ENCODE measurements at regions not wholly inside any gene's neighbourhood (a gene's known extent, or its start where the extent isn't known, plus 50 kb on each side); places are given as distances from the start of the nearest gene placed in this dataset.
"Not testable (repeated sequence)": the region's sequence is repeated elsewhere in the genome, so short reads cannot be mapped to it uniquely, and the experiment has no call there.

- Histone ChIP-seq H3K27me3 (ENCODE audit: insufficient read depth, insufficient read length) (no peaks in the 10 kb centered on the region), H3K9me3 (ENCODE audit: insufficient read depth, low read length) (no peaks in the 10 kb centered on the region), H3K9ac (ENCODE audit: insufficient read length, low read depth) (no peak overlapping the region), H3K4me3 (ENCODE audit: insufficient read length, low read depth) (no peak overlapping the region), H3K4me1 (ENCODE audit: insufficient read depth, insufficient read length) (peaks cover 9% of the 10 kb centered on the region), H3K36me3 (ENCODE audit: insufficient read depth, insufficient read length, low read length) (no peaks in the 10 kb centered on the region)
- DNase-seq (ENCODE audit: low read depth, low spot score), result no peak
- no peak for TF ChIP-seq YY1 (IDR thresholded peaks at IDR 0.05; ENCODE audit: insufficient read depth, insufficient read length)
- no peak for TF ChIP-seq SUZ12 (IDR thresholded peaks at IDR 0.05; ENCODE audit: extremely low read depth, insufficient read depth, insufficient read length)
- TF ChIP-seq ZNF274 (IDR thresholded peaks at IDR 0.05; ENCODE audit: low read depth, low read length), result no peak
Measured at GRCh38 chr13:27341616-27342015, 71.0 kb downstream of the RASL11A start.

GRCh38 chr13:27347211-27347772 lies 76.7 kb downstream of the RASL11A start:
- no peak overlapping the region for H3K4me3 ChIP-seq (ENCODE audit: insufficient read length, low read depth)
- TF ChIP-seq SUZ12 (IDR thresholded peaks at IDR 0.05; ENCODE audit: extremely low read depth, insufficient read depth, insufficient read length), result no peak
- no peak for TF ChIP-seq YY1 (IDR thresholded peaks at IDR 0.05; ENCODE audit: insufficient read depth, insufficient read length)
- TF ChIP-seq ZNF274 (IDR thresholded peaks at IDR 0.05; ENCODE audit: low read depth, low read length), result no peak
- no peaks in the 10 kb centered on the region for H3K27me3 ChIP-seq (ENCODE audit: insufficient read depth, insufficient read length)
- H3K4me1 ChIP-seq (ENCODE audit: insufficient read depth, insufficient read length), result peaks cover 7% of the 10 kb centered on the region
- H3K9ac ChIP-seq (ENCODE audit: insufficient read length, low read depth), result no peak overlapping the region
- no peaks in the 10 kb centered on the region; the same call in 1 of the 2 replicates for H3K9me3 ChIP-seq (ENCODE audit: insufficient read depth, low read length)
- no peak for DNase-seq (ENCODE audit: low read depth, low spot score)
- no peaks in the 10 kb centered on the region for H3K36me3 ChIP-seq (ENCODE audit: insufficient read depth, insufficient read length, low read length)

GRCh38 chr13:27348461-27348860 lies 76.0 kb upstream of the GTF3A start:
- Histone ChIP-seq H3K9me3 (ENCODE audit: insufficient read depth, low read length) (no peaks in the 10 kb centered on the region; the same call in 1 of the 2 replicates), H3K27me3 (ENCODE audit: insufficient read depth, insufficient read length) (no peaks in the 10 kb centered on the region), H3K4me3 (ENCODE audit: insufficient read length, low read depth) (no peak overlapping the region), H3K36me3 (ENCODE audit: insufficient read depth, insufficient read length, low read length) (no peaks in the 10 kb centered on the region), H3K9ac (ENCODE audit: insufficient read length, low read depth) (no peak overlapping the region), H3K4me1 (ENCODE audit: insufficient read depth, insufficient read length) (peaks cover 7% of the 10 kb centered on the region)
- no peak for TF ChIP-seq SUZ12 (IDR thresholded peaks at IDR 0.05; ENCODE audit: extremely low read depth, insufficient read depth, insufficient read length)
- TF ChIP-seq ZNF274 (IDR thresholded peaks at IDR 0.05; ENCODE audit: low read depth, low read length), result no peak
- TF ChIP-seq YY1 (IDR thresholded peaks at IDR 0.05; ENCODE audit: insufficient read depth, insufficient read length), result no peak
- no peak for DNase-seq (ENCODE audit: low read depth, low spot score)

GRCh38 chr13:27349458-27349857 lies 75.0 kb upstream of the GTF3A start:
- DNase-seq (ENCODE audit: low read depth, low spot score), result no peak
- no peak for TF ChIP-seq YY1 (IDR thresholded peaks at IDR 0.05; ENCODE audit: insufficient read depth, insufficient read length)
- no peak for TF ChIP-seq SUZ12 (IDR thresholded peaks at IDR 0.05; ENCODE audit: extremely low read depth, insufficient read depth, insufficient read length)
- H3K36me3 ChIP-seq (ENCODE audit: insufficient read depth, insufficient read length, low read length), result no peaks in the 10 kb centered on the region
- H3K27me3 ChIP-seq (ENCODE audit: insufficient read depth, insufficient read length), result no peaks in the 10 kb centered on the region
- no peak overlapping the region for H3K9ac ChIP-seq (ENCODE audit: insufficient read length, low read depth)
- peaks cover 7% of the 10 kb centered on the region for H3K4me1 ChIP-seq (ENCODE audit: insufficient read depth, insufficient read length)
- no peak overlapping the region for H3K4me3 ChIP-seq (ENCODE audit: insufficient read length, low read depth)
- H3K9me3 ChIP-seq (ENCODE audit: insufficient read depth, low read length), result no peaks in the 10 kb centered on the region; the same call in 1 of the 2 replicates

GRCh38 chr13:27350825-27351224 lies 73.6 kb upstream of the GTF3A start:
- H3K9me3 ChIP-seq (ENCODE audit: insufficient read depth, low read length); H3K4me1 ChIP-seq (ENCODE audit: insufficient read depth, insufficient read length): not testable (repeated sequence)

GRCh38 chr13:27352698-27353097 lies 71.7 kb upstream of the GTF3A start:
- Histone ChIP-seq H3K36me3 (ENCODE audit: insufficient read depth, insufficient read length, low read length) (no peaks in the 10 kb centered on the region), H3K27me3 (ENCODE audit: insufficient read depth, insufficient read length) (no peaks in the 10 kb centered on the region), H3K4me3 (ENCODE audit: insufficient read length, low read depth) (no peak overlapping the region), H3K9ac (ENCODE audit: insufficient read length, low read depth) (no peak overlapping the region), H3K9me3 (ENCODE audit: insufficient read depth, low read length) (no peaks in the 10 kb centered on the region; the same call in 1 of the 2 replicates), H3K4me1 (ENCODE audit: insufficient read depth, insufficient read length) (peaks cover 2% of the 10 kb centered on the region)
- no peak for DNase-seq (ENCODE audit: low read depth, low spot score)
- TF ChIP-seq YY1 (IDR thresholded peaks at IDR 0.05; ENCODE audit: insufficient read depth, insufficient read length), result no peak
- TF ChIP-seq ZNF274 (IDR thresholded peaks at IDR 0.05; ENCODE audit: low read depth, low read length), result no peak
- TF ChIP-seq SUZ12 (IDR thresholded peaks at IDR 0.05; ENCODE audit: extremely low read depth, insufficient read depth, insufficient read length), result no peak

More at GRCh38 chr13:27350825-27351224, 73.6 kb upstream of the GTF3A start:
- H3K9ac ChIP-seq (ENCODE audit: insufficient read length, low read depth); H3K36me3 ChIP-seq (ENCODE audit: insufficient read depth, insufficient read length, low read length); H3K27me3 ChIP-seq (ENCODE audit: insufficient read depth, insufficient read length); H3K4me3 ChIP-seq (ENCODE audit: insufficient read length, low read depth); DNase-seq (ENCODE audit: low read depth, low spot score): not testable (repeated sequence)

GRCh38 chr13:27353166-27353583 lies 71.2 kb upstream of the GTF3A start:
- no peaks in the 10 kb centered on the region; the same call in 1 of the 2 replicates for H3K9me3 ChIP-seq (ENCODE audit: insufficient read depth, low read length)
- H3K4me1 ChIP-seq (ENCODE audit: insufficient read depth, insufficient read length), result peaks cover 2% of the 10 kb centered on the region
- H3K9ac ChIP-seq (ENCODE audit: insufficient read length, low read depth), result no peak overlapping the region
- H3K36me3 ChIP-seq (ENCODE audit: insufficient read depth, insufficient read length, low read length), result no peaks in the 10 kb centered on the region
- H3K4me3 ChIP-seq (ENCODE audit: insufficient read length, low read depth), result no peak overlapping the region
- TF ChIP-seq SUZ12 (IDR thresholded peaks at IDR 0.05; ENCODE audit: extremely low read depth, insufficient read depth, insufficient read length) (no peak), YY1 (IDR thresholded peaks at IDR 0.05; ENCODE audit: insufficient read depth, insufficient read length) (no peak), ZNF274 (IDR thresholded peaks at IDR 0.05; ENCODE audit: low read depth, low read length) (no peak)
- H3K27me3 ChIP-seq (ENCODE audit: insufficient read depth, insufficient read length), result no peaks in the 10 kb centered on the region
- DNase-seq (ENCODE audit: low read depth, low spot score), result no peak
